ENCODE measurements at regions not wholly inside any gene's neighbourhood (a gene's known extent, or its start where the extent isn't known, plus 50 kb on each side); places are given as distances from the start of the nearest gene placed in this dataset.
A peak's percentile ranks its signal among the peaks of the same experiment; 100 is the strongest.

DNA sequence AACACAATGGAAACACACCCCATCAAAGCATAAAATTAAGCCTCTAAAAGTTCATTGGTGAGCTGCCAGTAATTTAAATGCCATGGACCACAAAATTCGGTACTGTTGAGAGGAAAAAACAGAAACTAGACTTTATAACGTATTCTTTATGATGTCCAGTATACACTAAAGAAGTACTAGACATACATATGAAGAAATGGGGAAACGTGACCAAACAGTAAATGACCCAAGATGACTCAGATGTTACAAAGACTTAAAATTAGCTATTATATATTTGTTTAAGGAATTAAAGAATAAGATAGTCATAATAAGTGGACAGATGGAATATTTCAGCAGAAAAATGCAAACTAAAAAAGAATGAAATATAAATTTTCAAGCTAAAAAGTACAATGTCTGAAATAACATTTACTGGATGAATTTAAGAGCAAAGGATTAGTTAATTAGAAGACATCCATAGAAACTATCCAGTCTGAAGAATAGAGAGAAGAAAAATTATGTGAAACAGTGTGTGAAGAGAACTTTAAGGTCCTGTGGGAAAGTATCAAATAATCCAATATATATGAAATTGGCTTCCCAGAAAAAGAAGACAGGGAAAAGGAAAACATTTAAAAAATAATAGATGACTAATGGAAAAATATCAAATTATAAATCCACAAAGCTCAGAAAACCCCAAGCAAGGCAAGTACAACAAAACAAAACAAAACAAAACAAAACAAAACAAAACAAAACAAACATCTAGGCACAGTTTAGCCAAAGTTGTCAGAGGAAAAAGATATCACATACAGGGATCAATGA lies 69.4 kb downstream of the SAMD9 start:
- DNase-seq (ENCODE audit: low read depth, low spot score), result peak; percentile 14
- TF ChIP-seq, protein P1, sequence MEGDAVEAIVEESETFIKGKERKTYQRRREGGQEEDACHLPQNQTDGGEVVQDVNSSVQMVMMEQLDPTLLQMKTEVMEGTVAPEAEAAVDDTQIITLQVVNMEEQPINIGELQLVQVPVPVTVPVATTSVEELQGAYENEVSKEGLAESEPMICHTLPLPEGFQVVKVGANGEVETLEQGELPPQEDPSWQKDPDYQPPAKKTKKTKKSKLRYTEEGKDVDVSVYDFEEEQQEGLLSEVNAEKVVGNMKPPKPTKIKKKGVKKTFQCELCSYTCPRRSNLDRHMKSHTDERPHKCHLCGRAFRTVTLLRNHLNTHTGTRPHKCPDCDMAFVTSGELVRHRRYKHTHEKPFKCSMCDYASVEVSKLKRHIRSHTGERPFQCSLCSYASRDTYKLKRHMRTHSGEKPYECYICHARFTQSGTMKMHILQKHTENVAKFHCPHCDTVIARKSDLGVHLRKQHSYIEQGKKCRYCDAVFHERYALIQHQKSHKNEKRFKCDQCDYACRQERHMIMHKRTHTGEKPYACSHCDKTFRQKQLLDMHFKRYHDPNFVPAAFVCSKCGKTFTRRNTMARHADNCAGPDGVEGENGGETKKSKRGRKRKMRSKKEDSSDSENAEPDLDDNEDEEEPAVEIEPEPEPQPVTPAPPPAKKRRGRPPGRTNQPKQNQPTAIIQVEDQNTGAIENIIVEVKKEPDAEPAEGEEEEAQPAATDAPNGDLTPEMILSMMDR (IDR thresholded peaks at IDR 0.05; ENCODE audit: low read depth, low read length), result no peak
- in situ Hi-C loops (cut with HindIII; ENCODE audit: low sequenced_read_pairs), result no loop called here
- H3K4me3 ChIP-seq (ENCODE audit: low read depth, low read length), result no peak overlapping the region

DNA sequence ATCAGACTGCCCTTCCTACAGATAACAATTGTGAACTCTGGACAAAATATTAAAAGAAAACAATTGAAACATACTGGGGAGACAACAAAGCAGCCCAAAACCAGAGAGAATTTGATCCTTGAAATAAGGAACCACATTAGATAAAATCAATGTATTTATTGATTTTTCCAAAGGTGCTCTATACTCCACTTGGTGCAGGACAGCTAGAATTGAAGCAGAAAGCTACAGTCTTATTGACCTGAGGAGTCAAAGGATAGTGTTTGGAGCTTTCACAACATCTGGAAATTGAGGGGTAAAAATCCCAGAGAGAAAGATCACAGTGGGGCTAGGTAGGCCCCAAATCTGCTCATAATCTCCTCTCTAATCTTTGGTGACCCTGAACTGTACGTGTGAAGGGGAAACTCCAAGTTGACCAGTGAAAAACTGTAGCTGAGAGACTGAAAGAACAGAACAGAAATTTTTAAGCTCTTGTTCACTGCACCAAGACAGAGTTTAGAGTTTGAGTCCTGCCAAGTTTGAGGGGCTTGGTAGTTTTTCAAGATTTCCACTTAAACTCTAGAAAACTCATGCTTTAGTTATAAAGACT lies 70.2 kb downstream of the SAMD9 start:
- DNase-seq (ENCODE audit: low read depth, low spot score), result no peak
- in situ Hi-C loops (cut with HindIII; ENCODE audit: low sequenced_read_pairs), result no loop called here
- TF ChIP-seq, protein P1 (IDR thresholded peaks at IDR 0.05; ENCODE audit: low read depth, low read length), result no peak
- H3K4me3 ChIP-seq (ENCODE audit: low read depth, low read length), result no peak overlapping the region

DNA sequence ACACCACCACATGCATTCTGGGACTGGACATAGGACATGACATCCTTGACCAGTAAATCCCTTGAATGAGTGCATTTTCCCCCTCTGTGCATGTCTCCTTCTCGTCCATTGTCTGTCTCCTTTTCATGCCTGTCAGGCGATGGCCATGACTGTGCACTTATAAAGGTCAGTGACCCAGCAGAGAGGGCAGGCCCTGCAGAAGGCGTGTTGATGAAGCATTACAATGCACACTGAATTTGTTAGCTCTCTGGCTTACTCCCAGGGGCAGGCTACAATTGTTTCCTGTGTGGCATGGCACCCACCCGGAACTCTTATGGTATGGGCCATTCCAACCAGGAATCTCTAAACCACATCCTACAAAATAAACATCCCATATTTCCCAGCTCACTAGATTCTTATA lies 71.1 kb downstream of the SAMD9 start:
- no peak overlapping the region for H3K4me3 ChIP-seq (ENCODE audit: low read depth, low read length)
- no peak for DNase-seq (ENCODE audit: low read depth, low spot score)
- in situ Hi-C loops (cut with HindIII; ENCODE audit: low sequenced_read_pairs), result no loop called here
- TF ChIP-seq, protein P1 (IDR thresholded peaks at IDR 0.05; ENCODE audit: low read depth, low read length), result no peak

DNA sequence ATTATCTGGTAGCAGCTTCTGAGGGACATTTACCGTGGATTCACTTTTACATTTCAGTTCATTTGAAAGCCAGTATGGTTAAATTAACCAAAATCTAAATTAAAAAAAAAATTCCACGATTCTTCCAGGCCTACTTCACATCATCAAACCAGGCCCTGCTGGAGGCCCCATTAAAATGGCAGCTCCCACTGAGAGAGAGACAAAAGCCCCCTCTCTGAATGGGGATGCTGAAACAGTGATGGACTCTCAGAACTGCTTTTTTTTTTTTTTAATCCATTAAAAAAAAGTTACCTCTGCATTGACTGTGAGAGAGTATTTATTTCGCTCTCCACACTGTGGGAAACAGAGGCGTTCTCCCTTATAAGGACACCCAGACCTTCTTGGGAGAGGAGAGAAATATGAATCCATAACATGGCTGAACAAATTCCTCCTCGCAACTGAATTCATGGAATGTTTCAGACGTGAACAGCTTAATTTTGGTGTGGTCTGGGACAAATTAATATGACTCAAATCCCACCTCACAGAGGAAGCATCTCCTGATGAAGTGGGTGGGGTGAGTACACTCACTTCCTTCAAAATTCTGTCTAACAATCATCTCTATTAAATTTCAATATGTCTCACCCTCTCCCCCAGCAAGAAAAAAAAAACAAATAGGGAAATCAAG lies 73.5 kb downstream of the SAMD9 start:
- peak; percentile 79 for DNase-seq (ENCODE audit: low read depth, low spot score)
- TF ChIP-seq, protein P1 (IDR thresholded peaks at IDR 0.05; ENCODE audit: low read depth, low read length), result no peak
- in situ Hi-C loops (cut with HindIII; ENCODE audit: low sequenced_read_pairs), result no loop called here
- no peak overlapping the region for H3K4me3 ChIP-seq (ENCODE audit: low read depth, low read length)

DNA sequence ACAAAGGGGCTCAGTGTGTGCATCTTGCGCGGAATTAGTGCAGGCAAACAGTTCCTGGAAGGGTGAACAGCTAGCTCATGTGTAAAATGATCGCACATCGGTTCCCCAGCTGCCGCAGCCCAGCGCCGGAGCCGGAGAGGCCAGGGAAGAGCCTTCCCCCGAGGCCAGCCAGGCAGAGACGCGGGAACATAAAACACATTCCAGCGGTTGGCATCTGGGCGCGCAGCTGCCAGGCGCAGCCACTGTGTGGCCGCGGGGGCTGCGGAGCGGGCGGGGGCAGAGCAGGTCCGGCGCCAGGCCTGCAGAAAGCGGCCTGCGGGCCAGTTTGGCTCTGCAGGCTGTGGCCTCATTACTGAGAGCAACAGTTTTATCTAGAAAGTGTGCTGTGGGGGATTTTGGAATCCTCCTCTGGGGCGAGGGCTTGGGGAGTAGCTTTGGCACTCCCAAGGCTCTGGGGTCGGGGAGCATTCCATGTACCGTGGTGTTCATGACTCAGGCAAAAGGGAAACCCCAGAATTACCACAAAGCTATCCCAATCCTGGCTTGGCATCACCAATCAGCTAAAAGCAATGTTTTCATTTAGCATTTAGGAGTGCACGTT lies 74.3 kb downstream of the SAMD9 start:
- TF ChIP-seq, protein P1 (IDR thresholded peaks at IDR 0.05; ENCODE audit: low read depth, low read length), result no peak
- peak overlapping the region; percentile 16 for H3K4me3 ChIP-seq (ENCODE audit: low read depth, low read length)
- in situ Hi-C loops (cut with HindIII; ENCODE audit: low sequenced_read_pairs), result no loop called here
- DNase-seq (ENCODE audit: low read depth, low spot score), result peak; percentile 90

DNA sequence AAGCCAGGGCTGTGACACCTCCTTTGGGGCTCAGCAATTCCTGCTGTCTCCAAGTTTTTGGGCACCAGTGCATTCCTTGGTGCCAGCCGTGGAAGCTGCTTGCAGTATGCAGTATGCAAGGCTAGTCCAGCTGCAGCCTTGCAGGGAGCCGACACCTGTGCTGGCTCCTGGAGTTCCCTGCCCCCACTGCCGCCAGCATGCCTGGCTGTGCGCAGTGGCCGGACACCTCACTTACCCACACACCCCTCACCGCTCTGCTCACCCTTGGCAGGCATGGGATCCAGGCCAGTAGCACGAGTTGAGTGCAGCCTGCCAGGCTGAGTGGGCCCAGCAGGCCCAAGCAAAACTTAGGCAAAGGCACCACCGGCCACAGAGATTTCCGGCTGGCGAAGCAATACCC lies 77.4 kb downstream of the SAMD9 start:
- in situ Hi-C loops (cut with HindIII; ENCODE audit: low sequenced_read_pairs), result no loop called here
- DNase-seq (ENCODE audit: low read depth, low spot score), result no peak
- TF ChIP-seq, protein P1 (IDR thresholded peaks at IDR 0.05; ENCODE audit: low read depth, low read length), result no peak
- no peak overlapping the region for H3K4me3 ChIP-seq (ENCODE audit: low read depth, low read length)
